ENCODE measurements at regions not wholly inside any gene's neighbourhood (a gene's known extent, or its start where the extent isn't known, plus 50 kb on each side); places are given as distances from the start of the nearest gene placed in this dataset.

- no peak for TF ChIP-seq CTCF (IDR thresholded peaks at IDR 0.05)
- peaks cover 6% of the 10 kb centered on the region; the same call in 1 of the 2 replicates for H3K4me1 Mint-ChIP-seq (ENCODE audit: low read depth)
- H3K27ac Mint-ChIP-seq = no peak overlapping the region
- H3K9me3 Mint-ChIP-seq = peaks cover 24% of the 10 kb centered on the region
- peaks cover 2% of the 10 kb centered on the region; the same call in 1 of the 2 replicates for H3K27me3 Mint-ChIP-seq (ENCODE audit: insufficient read depth)
- H3K4me3 Mint-ChIP-seq = no peak overlapping the region
- DNase-seq = no peak
- H3K36me3 Mint-ChIP-seq (ENCODE audit: low read depth) = peaks cover 4% of the 10 kb centered on the region; the same call in 1 of the 2 replicates
These were observed 373.4 kb upstream of the CHRM2 start for GRCh38 chr7:136495081-136495480.

DNA sequence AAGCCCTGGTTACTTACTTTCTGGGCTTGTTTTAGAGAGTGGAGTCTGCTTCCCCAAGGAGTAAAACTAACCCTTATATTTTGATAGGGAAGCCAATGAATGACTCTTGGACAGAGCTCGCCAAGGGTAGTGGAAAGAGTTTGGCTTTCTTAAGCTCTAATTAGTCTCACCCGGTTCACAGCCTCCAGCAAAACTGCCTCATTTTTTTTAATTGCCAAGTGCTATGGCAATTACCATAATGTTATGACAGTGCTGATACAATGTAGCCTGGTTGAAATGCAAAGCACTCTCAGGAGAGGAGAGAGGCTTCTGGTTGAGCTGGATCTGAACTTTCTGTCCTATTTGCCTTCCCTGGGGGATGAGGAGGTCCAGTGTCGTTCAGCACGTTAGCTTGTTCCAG lies 376.1 kb upstream of the CHRM2 start:
- peaks cover 6% of the 10 kb centered on the region; the same call in 1 of the 2 replicates for H3K4me1 Mint-ChIP-seq (ENCODE audit: low read depth)
- no peak overlapping the region for H3K27ac Mint-ChIP-seq
- peaks cover 19% of the 10 kb centered on the region for H3K9me3 Mint-ChIP-seq
- DNase-seq = no peak
- peaks cover 2% of the 10 kb centered on the region; the same call in 1 of the 2 replicates for H3K27me3 Mint-ChIP-seq (ENCODE audit: insufficient read depth)
- H3K36me3 Mint-ChIP-seq (ENCODE audit: low read depth) = no peaks in the 10 kb centered on the region; the same call in 1 of the 2 replicates
- no peak for TF ChIP-seq CTCF (IDR thresholded peaks at IDR 0.05)
- no peak overlapping the region for H3K4me3 Mint-ChIP-seq

DNA sequence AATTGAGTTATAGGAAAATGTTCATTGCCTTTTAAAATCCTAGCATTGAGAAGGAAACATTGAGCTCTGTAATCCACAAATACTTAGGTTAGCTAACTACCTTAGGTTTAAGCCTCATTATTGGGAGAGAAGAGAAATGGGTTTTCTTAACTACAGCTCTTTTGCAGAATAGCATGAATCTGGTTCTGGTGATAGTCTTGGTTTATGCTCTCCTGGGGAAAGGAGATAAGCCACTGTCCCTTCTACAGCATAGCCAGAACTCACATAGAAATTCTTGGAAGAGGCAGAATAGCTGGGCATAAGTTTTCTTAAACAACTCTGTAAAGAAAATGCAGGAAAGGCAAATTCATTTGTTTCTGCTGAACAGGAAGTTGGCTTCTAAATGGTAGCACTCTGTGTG lies 378.6 kb upstream of the CHRM2 start:
- Mint-ChIP-seq H3K27me3 (ENCODE audit: insufficient read depth) (peaks cover 2% of the 10 kb centered on the region; the same call in 1 of the 2 replicates), H3K4me1 (ENCODE audit: low read depth) (peaks cover 6% of the 10 kb centered on the region; the same call in 1 of the 2 replicates), H3K4me3 (no peak overlapping the region), H3K27ac (no peak overlapping the region), H3K9me3 (peaks cover 19% of the 10 kb centered on the region), H3K36me3 (ENCODE audit: low read depth) (no peaks in the 10 kb centered on the region; the same call in 1 of the 2 replicates)
- no peak for TF ChIP-seq CTCF (IDR thresholded peaks at IDR 0.05)
- DNase-seq = no peak

DNA sequence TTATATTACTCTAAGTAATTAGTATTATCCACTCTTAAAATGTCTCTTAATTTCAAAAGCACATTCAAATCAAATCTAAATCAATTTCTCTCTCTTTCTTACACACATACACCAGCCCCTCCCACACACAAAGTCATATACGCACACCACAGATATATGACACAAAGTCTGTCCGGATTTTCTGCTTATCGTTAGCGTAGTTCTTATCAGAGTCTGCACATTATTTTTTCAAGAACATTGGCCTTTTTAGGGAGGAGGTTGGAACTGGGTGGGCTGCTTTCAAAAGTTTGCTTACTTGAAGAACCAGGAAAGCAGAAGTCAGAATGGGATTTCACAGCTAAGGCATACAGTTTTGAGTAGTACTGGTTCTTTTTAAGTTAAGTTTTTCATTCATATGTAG lies 387.6 kb upstream of the CHRM2 start:
- peaks cover 25% of the 10 kb centered on the region for H3K9me3 Mint-ChIP-seq
- H3K27me3 Mint-ChIP-seq (ENCODE audit: insufficient read depth) = no peaks in the 10 kb centered on the region; the same call in 1 of the 2 replicates
- no peaks in the 10 kb centered on the region for H3K4me1 Mint-ChIP-seq (ENCODE audit: low read depth)
- no peak for TF ChIP-seq CTCF (IDR thresholded peaks at IDR 0.05)
- no peak for DNase-seq
- H3K4me3 Mint-ChIP-seq = no peak overlapping the region
- no peak overlapping the region for H3K27ac Mint-ChIP-seq
- peaks cover 4% of the 10 kb centered on the region; the same call in 1 of the 2 replicates for H3K36me3 Mint-ChIP-seq (ENCODE audit: low read depth)

GRCh38 chr7:136479922-136480321 lies 388.5 kb upstream of the CHRM2 start:
- Mint-ChIP-seq H3K27me3 (ENCODE audit: insufficient read depth) (no peaks in the 10 kb centered on the region; the same call in 1 of the 2 replicates), H3K36me3 (ENCODE audit: low read depth) (peaks cover 4% of the 10 kb centered on the region; the same call in 1 of the 2 replicates), H3K27ac (no peak overlapping the region), H3K9me3 (peaks cover 25% of the 10 kb centered on the region), H3K4me1 (ENCODE audit: low read depth) (no peaks in the 10 kb centered on the region), H3K4me3 (no peak overlapping the region)
- TF ChIP-seq CTCF (IDR thresholded peaks at IDR 0.05) = no peak
- DNase-seq = no peak

GRCh38 chr7:136470179-136470578 lies 398.3 kb upstream of the CHRM2 start:
- H3K27ac Mint-ChIP-seq = no peak overlapping the region
- peaks cover 33% of the 10 kb centered on the region for H3K9me3 Mint-ChIP-seq
- no peak for TF ChIP-seq CTCF (IDR thresholded peaks at IDR 0.05)
- H3K4me1 Mint-ChIP-seq (ENCODE audit: low read depth) = no peaks in the 10 kb centered on the region
- no peak for DNase-seq
- H3K36me3 Mint-ChIP-seq (ENCODE audit: low read depth) = peaks cover 6% of the 10 kb centered on the region
- no peak overlapping the region for H3K4me3 Mint-ChIP-seq
- H3K27me3 Mint-ChIP-seq (ENCODE audit: insufficient read depth) = no peaks in the 10 kb centered on the region
